G401 (cell line): ENCODE measurements at regions not wholly inside any gene's neighbourhood (a gene's known extent, or its start where the extent isn't known, plus 50 kb on each side); places are given as distances from the start of the nearest gene placed in this dataset.
"Not testable (repeated sequence)": the region's sequence is repeated elsewhere in the genome, so short reads cannot be mapped to it uniquely, and the experiment has no call there.

Experiments
- DNase-seq: peaks from one replicate; pipeline ENCODE4 v3.0.0-alpha.2; 2015; ENCODE audit warnings: low spot score
- in situ Hi-C: cut with HindIII; loops from 2 replicates; pipeline ENCODE4 v1.10.0; 2016; ENCODE audit warnings: low sequenced_read_pairs, mixed read lengths

- DNase-seq, in situ Hi-C loops: not testable (repeated sequence)
Observed at GRCh38 chr6:164933238-164933794, 376.1 kb downstream of the C6orf118 start.

DNA sequence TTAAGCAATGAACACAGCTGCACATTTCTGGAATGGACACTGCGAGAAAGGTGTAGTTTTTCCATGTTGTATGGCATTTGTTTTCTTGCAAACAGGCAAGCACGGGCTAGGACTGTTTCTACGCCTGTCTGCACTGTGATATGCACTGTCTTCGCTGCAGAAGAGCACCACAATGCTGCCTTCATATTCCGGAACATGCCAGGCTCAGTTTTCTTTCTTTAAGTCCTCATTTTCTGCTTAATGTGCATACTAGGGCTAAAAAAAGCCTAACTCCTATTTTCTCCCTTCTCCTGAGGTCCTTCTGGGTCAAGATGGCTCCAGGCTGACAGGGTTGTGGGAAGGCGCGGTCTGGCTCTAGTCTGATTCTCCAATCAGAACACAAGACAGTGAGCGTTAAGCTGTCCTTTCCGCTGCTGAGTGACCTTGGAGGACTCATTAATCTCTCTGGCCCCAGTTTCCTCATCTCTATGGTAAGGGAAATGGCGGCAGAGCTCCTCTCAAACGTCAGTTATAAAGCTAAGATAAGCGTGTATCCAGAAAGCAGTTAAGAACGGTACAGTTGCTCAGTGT lies 379.9 kb downstream of the C6orf118 start:
- in situ Hi-C loops, result no loop called here
- DNase-seq, result no peak

DNA sequence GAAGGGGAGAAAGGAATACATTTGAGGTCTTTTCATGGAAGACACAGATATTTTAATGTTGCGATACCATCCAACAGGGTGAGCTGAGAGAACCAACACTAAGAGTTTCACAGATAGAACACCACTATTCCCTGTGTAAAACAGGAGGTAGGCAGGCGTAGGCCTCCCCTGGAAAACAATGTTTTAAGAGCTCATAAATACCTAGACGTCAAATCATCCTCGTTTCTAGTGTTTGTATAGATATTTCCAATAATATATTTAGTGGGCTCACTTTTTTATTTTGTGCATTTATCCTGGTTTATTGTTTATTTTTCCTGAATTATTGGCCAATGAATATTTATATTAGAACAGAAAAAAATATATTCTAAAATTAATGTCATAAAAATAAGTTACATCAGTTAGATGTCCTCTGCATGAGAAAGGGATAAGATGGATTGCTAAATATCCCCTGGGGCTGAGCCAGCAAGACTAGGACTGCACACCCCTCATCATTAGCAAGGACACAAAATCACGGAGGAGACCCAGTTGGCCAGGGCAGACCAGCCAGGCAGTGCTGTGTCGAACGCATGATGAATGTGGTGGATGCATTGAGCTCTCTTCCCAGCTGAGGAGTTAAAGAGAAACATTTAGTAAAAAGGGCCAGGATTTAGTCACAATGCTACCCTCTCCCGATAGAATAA lies 380.5 kb downstream of the C6orf118 start:
- DNase-seq, result peak; percentile 47
- in situ Hi-C loops, result no loop called here

- in situ Hi-C loops, result no loop called here
Observed at GRCh38 chr6:164928057-164928727, 381.2 kb downstream of the C6orf118 start.

GRCh38 chr6:164927288-164928056 lies 381.9 kb downstream of the C6orf118 start:
- peak; percentile 92 for DNase-seq
- in situ Hi-C loops, result no loop called here

More at GRCh38 chr6:164928057-164928727, 381.2 kb downstream of the C6orf118 start:
- DNase-seq, result peak; percentile 76

- in situ Hi-C loops, result no loop called here
Observed at GRCh38 chr6:164926686-164927085, 382.7 kb downstream of the C6orf118 start.

GRCh38 chr6:164925681-164926530 lies 383.5 kb downstream of the C6orf118 start:
- in situ Hi-C loops, result no loop called here
- DNase-seq, result no peak

More at GRCh38 chr6:164926686-164927085, 382.7 kb downstream of the C6orf118 start:
- DNase-seq, result no peak

DNA sequence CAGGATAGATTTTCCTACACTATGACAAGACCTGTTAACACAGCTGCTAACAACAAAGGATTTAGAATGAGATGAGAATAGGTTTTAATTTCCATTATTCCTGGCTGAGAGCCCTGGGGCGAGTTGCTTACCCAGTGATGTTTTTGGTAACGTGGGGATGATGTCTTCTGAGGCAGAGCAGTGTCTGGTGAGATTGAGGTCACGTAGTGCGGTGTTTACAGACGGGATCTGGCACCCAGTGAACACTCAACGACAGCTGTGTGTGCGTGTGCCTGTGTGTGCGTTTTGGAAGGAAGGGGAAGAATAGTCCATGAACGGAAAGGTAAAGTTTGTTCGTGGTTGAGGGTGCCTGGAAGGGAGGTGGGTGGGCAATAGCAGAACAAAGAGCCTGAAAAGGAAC lies 384.7 kb downstream of the C6orf118 start:
- in situ Hi-C loops, result no loop called here
- no peak for DNase-seq

- no peak for DNase-seq
- in situ Hi-C loops, result no loop called here
Observed at GRCh38 chr6:164917211-164917610, 392.2 kb downstream of the C6orf118 start.

- in situ Hi-C loops, result no loop called here
- DNase-seq, result no peak
Observed at GRCh38 chr6:164916087-164916486, 393.3 kb downstream of the C6orf118 start.

DNA sequence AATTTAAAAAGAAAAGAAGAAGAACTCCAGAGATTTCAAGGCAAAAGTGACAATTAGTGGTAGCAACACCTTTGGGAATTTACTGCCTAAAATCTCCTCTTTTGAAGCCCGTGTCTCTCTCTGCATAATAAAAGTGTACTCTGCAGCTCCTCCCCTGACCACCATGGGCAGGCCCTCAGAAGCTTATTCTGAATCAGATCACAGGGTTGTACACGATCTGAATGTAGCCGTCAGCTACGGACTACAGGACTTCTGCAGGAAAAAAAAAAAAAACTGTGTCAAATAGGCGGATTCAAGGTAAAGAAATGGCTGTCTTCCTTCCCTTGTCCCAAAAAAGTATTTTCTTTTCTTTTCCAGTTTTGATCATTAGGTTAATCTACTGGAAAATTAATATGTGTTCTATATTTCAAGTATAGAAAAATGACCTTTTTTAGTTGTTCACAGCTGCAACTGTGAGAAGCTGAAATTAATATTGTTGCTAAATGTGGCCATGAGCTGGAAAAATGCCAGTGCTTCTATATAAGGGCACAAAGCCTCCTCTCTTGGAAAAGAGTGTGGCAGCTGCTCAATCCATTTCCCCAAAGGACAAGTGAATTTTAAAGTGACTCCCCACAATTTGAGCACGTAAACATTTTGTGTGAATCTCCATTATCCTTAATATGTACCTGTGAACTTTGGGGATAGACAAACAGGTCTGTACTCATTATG lies 397.4 kb downstream of the C6orf118 start:
- in situ Hi-C loops, result no loop called here
- no peak for DNase-seq

- no peak for DNase-seq
- in situ Hi-C loops, result no loop called here
Observed at GRCh38 chr6:164911151-164911550, 398.3 kb downstream of the C6orf118 start.

- no peak for DNase-seq
- in situ Hi-C loops, result no loop called here
Observed at GRCh38 chr6:164906766-164907165, 402.6 kb downstream of the C6orf118 start.

DNA sequence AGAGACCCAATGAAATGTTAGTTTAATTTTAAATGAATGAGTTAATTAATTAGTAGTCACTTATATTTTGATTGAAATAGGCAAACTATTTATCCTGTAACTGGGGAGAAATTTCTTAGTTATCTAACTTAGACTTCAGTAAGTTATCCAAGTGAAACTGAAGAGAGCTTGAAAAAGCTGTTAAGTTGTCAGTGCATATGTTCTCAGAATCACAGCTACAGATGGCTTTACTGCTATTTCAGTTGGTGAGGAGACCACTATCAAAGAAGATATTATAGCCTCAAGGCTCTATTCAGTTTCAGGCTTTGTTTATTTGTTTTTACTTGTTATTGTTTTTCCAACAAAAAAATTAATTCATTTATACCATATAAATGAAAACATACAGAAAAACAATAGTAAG lies 404.1 kb downstream of the C6orf118 start:
- in situ Hi-C loops, result no loop called here
- no peak for DNase-seq

DNA sequence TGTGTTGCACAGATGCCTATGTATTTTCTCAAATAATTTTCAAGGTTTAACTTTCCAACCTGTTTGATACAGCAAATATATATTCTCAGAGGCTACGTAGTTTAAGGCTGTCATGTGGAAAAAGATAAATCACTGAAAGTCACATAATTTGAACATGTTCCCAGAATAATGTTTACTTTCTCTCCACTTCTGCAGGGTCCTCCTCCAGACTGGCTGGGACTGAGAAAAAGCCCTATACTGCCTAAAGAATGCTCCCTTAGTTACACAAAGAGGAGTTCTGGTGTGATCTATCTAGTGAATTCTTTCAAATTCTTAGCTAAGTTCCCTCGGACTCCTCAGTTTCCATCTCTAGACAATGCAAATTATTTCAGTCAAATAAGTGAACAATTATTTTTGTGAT lies 411.0 kb downstream of the C6orf118 start:
- in situ Hi-C loops, result no loop called here
- no peak for DNase-seq

DNA sequence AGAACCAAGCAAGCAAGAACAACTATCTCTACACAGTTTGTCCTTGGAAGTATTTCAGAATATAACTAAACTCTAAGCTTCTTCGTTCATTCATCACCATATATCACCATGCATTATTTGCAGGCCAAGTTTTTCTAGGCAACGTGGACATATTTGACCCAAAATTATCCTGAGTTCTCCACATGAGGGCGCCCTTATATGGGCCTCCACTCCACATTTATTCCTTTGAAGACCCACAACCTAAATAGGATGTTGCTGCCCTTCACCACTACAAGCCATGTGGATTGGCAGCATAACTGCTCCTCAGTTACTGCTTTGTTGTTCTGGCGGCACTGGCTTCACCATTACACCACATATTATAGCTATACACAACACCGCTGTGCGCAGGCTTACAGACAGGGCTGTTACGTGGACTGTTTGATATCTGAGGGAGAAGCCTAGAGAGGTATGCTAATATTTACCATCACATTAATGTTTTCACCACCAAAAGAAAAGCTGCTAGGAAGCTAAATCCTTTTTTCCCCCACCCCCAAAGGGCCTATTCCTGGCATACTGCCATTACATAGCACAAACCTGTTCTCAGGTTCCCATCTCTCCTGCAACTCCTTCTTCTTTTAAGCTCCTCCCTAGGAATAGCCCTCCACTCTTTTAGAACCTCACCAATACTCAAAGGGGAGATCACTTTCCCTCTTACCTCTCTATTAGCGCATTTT lies 411.7 kb downstream of the C6orf118 start:
- in situ Hi-C loops, result no loop called here
- DNase-seq, result no peak

DNA sequence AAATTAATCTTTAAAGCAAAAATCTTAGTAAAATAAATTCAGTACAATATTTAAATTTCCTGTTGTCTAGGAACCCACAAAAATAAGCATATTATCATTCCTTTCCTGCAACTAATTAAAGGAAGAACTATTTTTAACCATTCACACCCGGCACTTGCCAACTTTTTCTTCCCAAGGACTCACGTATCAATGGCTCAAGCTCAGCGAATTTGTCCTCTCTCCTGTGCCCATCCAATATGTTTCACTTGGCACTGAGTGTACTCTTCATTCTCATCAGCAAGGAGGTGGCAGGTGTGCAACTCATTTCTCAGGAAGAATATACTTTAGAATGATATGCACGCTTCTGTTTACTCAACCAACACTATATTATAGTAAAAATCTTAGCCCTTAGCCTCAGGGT lies 419.4 kb downstream of the C6orf118 start:
- peak; percentile 81 for DNase-seq
- in situ Hi-C loops, result no loop called here

DNA sequence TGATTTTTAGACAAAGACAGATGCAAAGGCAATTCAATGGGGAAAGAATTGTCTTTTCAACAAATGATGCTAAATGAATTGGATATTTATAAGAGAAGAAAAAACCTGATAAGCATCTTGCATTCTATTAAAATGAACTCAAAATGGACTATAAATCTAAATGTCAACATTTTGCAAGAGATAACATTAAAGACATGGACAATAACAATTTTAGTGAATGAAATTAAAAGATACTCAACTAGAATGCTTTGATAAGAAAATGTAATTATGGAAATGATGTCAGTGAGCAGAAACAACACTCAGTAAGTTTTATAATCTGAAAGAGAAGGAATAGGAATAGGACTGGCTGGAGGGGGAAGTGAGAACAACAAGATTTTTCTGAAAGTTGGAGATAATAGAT lies 421.7 kb downstream of the C6orf118 start:
- no peak for DNase-seq
- in situ Hi-C loops, result no loop called here
